ENCODE measurements at regions not wholly inside any gene's neighbourhood (a gene's known extent, or its start where the extent isn't known, plus 50 kb on each side); places are given as distances from the start of the nearest gene placed in this dataset.

DNA sequence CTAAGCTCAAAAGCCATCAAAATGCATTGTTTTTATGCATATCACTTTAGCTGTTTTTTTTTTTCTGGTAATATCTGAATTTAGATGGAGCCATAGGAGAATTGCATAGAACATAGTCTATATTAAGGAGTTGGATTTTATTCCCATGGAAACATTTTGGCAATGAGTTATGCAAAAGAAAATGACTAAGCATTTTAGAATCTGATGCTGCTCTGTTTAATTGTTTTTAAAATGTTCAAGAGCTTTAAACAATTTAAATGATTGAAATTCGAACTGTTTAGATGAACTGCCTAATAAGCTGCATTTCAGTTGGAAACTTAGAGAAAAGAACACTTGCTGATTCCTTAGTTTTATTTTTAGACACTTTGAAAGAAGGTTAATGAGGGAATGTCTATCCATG lies 1531.5 kb upstream of the B3GALT2 start:
- Histone ChIP-seq H3K36me3 (replicated peaks; ENCODE audit: insufficient read depth, low read depth) (no peaks in the 10 kb centered on the region), H3K9me3 (ENCODE audit: low read depth) (no peaks in the 10 kb centered on the region), H4K20me1 (ENCODE audit: insufficient read depth, poor library complexity, severe bottlenecking) (no peaks in the 10 kb centered on the region), H3K4me2 (no peak overlapping the region), H3K27me3 (no peaks in the 10 kb centered on the region), H3K79me2 (no peaks in the 10 kb centered on the region), H3K4me1 (ENCODE audit: insufficient read depth) (no peaks in the 10 kb centered on the region), H3K27ac (no peak overlapping the region), H3K9me2 (replicated peaks; ENCODE audit: insufficient read depth) (no peaks in the 10 kb centered on the region), H3K4me3 (no peak overlapping the region), H2AFZ (no peak overlapping the region)
- no peak for DNase-seq (ENCODE audit: low spot score)
- TF ChIP-seq, protein P1, sequence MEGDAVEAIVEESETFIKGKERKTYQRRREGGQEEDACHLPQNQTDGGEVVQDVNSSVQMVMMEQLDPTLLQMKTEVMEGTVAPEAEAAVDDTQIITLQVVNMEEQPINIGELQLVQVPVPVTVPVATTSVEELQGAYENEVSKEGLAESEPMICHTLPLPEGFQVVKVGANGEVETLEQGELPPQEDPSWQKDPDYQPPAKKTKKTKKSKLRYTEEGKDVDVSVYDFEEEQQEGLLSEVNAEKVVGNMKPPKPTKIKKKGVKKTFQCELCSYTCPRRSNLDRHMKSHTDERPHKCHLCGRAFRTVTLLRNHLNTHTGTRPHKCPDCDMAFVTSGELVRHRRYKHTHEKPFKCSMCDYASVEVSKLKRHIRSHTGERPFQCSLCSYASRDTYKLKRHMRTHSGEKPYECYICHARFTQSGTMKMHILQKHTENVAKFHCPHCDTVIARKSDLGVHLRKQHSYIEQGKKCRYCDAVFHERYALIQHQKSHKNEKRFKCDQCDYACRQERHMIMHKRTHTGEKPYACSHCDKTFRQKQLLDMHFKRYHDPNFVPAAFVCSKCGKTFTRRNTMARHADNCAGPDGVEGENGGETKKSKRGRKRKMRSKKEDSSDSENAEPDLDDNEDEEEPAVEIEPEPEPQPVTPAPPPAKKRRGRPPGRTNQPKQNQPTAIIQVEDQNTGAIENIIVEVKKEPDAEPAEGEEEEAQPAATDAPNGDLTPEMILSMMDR (IDR thresholded peaks at IDR 0.05; ENCODE audit: poor library complexity), result no peak
- TF ChIP-seq EZH2phosphoT487 (IDR thresholded peaks at IDR 0.05; ENCODE audit: low read depth, severe bottlenecking, unreplicated experiment), result no peak
- TF ChIP-seq EZH2 (IDR thresholded peaks at IDR 0.05; ENCODE audit: borderline replicate concordance), result no peak
- 90% methylated on average over 1 of the region's 1 CpG for WGBS (ENCODE audit: low lambda C conversion rate, missing lambda C conversion rate)

DNA sequence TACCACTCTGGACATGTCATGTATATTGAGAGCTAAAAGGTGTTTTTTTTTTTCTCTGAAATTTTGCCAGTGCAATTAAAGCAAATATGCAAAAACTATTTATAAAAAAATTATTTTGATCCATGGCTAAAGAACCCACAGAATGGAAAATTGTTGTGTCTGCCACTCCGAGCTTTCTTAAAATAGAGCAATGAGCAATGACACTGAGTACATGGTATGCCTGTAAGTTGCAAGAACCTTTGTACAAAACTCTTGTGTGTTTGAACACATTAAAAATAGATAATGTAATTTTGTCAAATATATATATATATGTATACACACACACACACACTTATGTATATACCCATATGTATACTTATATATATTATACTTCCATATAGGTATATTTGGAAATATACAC lies 1530.9 kb upstream of the B3GALT2 start:
- Histone ChIP-seq H3K27ac (no peak overlapping the region), H3K4me1 (ENCODE audit: insufficient read depth) (no peaks in the 10 kb centered on the region), H3K27me3 (no peaks in the 10 kb centered on the region), H3K9me3 (ENCODE audit: low read depth) (no peaks in the 10 kb centered on the region), H3K4me3 (no peak overlapping the region), H2AFZ (no peak overlapping the region), H3K4me2 (no peak overlapping the region), H4K20me1 (ENCODE audit: insufficient read depth, poor library complexity, severe bottlenecking) (no peaks in the 10 kb centered on the region), H3K79me2 (no peaks in the 10 kb centered on the region), H3K36me3 (replicated peaks; ENCODE audit: insufficient read depth, low read depth) (no peaks in the 10 kb centered on the region), H3K9me2 (replicated peaks; ENCODE audit: insufficient read depth) (no peaks in the 10 kb centered on the region)
- TF ChIP-seq, protein P1 (IDR thresholded peaks at IDR 0.05; ENCODE audit: poor library complexity), result no peak
- TF ChIP-seq EZH2 (IDR thresholded peaks at IDR 0.05; ENCODE audit: borderline replicate concordance), result no peak
- no peak for TF ChIP-seq EZH2phosphoT487 (IDR thresholded peaks at IDR 0.05; ENCODE audit: low read depth, severe bottlenecking, unreplicated experiment)
- WGBS (ENCODE audit: low lambda C conversion rate, missing lambda C conversion rate), result 97% methylated on average over 1 of the region's 1 CpG
- no peak for DNase-seq (ENCODE audit: low spot score)

DNA sequence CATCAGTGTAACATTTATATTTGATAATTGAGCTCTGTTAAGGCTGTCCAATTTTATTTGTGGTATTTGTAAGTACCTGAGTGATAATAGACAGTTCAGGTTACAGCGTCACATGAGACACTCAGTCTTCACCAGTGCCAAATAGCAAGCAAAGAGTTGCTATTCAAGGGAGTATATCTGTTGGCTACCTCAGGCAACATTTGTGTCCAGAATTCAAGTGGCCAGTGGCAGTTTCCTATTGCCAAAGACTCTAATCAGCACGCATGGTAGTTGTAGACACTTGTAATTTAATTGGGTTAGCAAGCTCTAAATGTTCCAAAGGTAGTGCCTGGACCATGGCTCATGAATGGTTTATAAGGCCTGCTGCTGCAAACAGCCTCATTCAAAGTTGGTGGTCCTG lies 1524.3 kb upstream of the B3GALT2 start:
- no peak overlapping the region for H3K4me2 ChIP-seq
- TF ChIP-seq EZH2phosphoT487 (IDR thresholded peaks at IDR 0.05; ENCODE audit: low read depth, severe bottlenecking, unreplicated experiment) (no peak), EZH2 (IDR thresholded peaks at IDR 0.05; ENCODE audit: borderline replicate concordance) (no peak)
- TF ChIP-seq, protein P1 (IDR thresholded peaks at IDR 0.05; ENCODE audit: poor library complexity), result no peak
- no peaks in the 10 kb centered on the region for H3K9me2 ChIP-seq (replicated peaks; ENCODE audit: insufficient read depth)

DNA sequence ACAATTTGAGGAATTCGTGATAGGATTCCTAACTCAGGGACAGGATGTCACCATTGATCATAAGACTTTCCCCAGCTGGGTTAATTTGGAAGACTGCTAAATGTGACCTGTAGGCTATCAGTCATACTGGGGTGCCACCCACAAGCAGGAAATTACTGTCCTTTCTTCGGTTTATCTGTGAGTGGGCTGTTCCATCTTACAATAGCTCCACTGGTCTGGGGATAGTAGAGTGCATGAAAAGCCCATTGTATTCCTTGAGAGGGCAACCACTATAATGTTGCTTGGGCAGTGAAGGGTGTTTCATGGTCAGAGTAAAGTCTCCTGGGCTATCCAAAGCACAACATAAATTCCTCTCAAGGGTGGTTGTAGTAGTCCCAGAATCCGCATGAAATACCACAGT lies 1523.0 kb upstream of the B3GALT2 start:
- Histone ChIP-seq H3K79me2 (no peaks in the 10 kb centered on the region), H3K4me1 (ENCODE audit: insufficient read depth) (no peaks in the 10 kb centered on the region), H3K9me2 (replicated peaks; ENCODE audit: insufficient read depth) (no peaks in the 10 kb centered on the region), H3K27me3 (no peaks in the 10 kb centered on the region), H2AFZ (no peak overlapping the region), H4K20me1 (ENCODE audit: insufficient read depth, poor library complexity, severe bottlenecking) (no peaks in the 10 kb centered on the region), H3K36me3 (replicated peaks; ENCODE audit: insufficient read depth, low read depth) (no peaks in the 10 kb centered on the region), H3K4me2 (no peak overlapping the region), H3K27ac (no peak overlapping the region), H3K9me3 (ENCODE audit: low read depth) (no peaks in the 10 kb centered on the region), H3K4me3 (no peak overlapping the region)
- no peak for DNase-seq (ENCODE audit: low spot score)
- TF ChIP-seq EZH2 (IDR thresholded peaks at IDR 0.05; ENCODE audit: borderline replicate concordance), result no peak
- TF ChIP-seq, protein P1 (IDR thresholded peaks at IDR 0.05; ENCODE audit: poor library complexity), result no peak
- TF ChIP-seq EZH2phosphoT487 (IDR thresholded peaks at IDR 0.05; ENCODE audit: low read depth, severe bottlenecking, unreplicated experiment), result no peak
- 91% methylated on average over 3 of the region's 3 CpGs for WGBS (ENCODE audit: low lambda C conversion rate, missing lambda C conversion rate)

More for the DNA sequence above, 1524.3 kb upstream of the B3GALT2 start:
- H3K27me3 ChIP-seq, result no peaks in the 10 kb centered on the region
- H3K9me3 ChIP-seq (ENCODE audit: low read depth), result no peaks in the 10 kb centered on the region
- no peak for DNase-seq (ENCODE audit: low spot score)
- no peaks in the 10 kb centered on the region for H3K79me2 ChIP-seq
- no peaks in the 10 kb centered on the region for H4K20me1 ChIP-seq (ENCODE audit: insufficient read depth, poor library complexity, severe bottlenecking)
- WGBS (ENCODE audit: low lambda C conversion rate, missing lambda C conversion rate), result 96% methylated on average over 2 of the region's 2 CpGs
- H3K4me1 ChIP-seq (ENCODE audit: insufficient read depth), result no peaks in the 10 kb centered on the region
- H3K27ac ChIP-seq, result no peak overlapping the region
- H3K4me3 ChIP-seq, result no peak overlapping the region
- no peak overlapping the region for H2AFZ ChIP-seq
- H3K36me3 ChIP-seq (replicated peaks; ENCODE audit: insufficient read depth, low read depth), result no peaks in the 10 kb centered on the region
